GM12875 (cell line): ENCODE measurements at regions not wholly inside any gene's neighbourhood (a gene's known extent, or its start where the extent isn't known, plus 50 kb on each side); places are given as distances from the start of the nearest gene placed in this dataset.

Experiments
- H3K4me3 ChIP-seq: one replicate; pipeline ENCODE4 v1.5.1; 2011; ENCODE audit warnings: low read depth, low read length, control low read depth
- CTCF ChIP-seq: IDR thresholded peaks from 2 replicates; pipeline ENCODE4 v1.5.1; 2011; ENCODE audit warnings: low read depth, mild to moderate bottlenecking, control low read depth, inconsistent platforms, low read length, moderate library complexity, borderline replicate concordance; ENCODE audit not compliant: insufficient read depth

- H3K4me3 ChIP-seq: no peak overlapping the region
These were observed 79.1 kb upstream of the MPP7 start for GRCh38 chr10:28381903-28382347.

DNA sequence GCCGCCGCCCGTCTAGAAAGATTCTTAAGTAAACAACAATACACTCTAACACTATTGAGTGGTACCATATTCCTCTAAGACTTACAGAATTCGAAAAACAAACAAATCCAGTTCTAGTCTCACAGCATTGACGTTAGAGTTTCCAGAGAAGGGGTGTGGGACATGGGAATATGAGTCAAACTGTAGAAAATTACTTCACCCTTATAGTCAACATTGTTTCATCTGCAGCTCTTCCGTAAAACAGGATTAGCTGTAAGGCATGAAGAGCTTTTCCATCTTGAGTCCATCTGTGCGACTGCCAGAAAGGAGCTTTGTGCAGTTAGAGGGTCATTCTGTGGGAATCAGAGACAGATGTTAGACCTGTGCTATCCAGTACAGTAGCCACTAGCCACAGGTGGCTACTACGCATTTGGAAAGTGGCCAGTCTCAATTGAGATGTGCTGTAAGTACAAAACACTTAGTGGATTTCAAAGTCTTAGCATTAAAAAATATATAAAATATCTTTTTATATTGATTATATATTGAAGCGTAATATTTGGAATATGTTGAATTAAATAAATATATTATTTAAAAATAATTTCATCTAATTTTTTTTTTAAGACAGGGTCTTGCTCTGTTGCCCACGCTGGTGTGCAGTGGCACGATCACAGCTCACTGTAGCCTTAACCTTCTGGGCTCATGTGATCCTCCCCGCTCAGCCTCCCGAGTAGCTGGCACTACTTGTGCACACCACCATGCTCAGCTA, 79.8 kb upstream of the MPP7 start:
- no peak overlapping the region for H3K4me3 ChIP-seq
- no peak for TF ChIP-seq CTCF

More at GRCh38 chr10:28381903-28382347, 79.1 kb upstream of the MPP7 start:
- TF ChIP-seq CTCF: peak; percentile 77

- H3K4me3 ChIP-seq: no peak overlapping the region
- no peak for TF ChIP-seq CTCF
These were observed 81.7 kb upstream of the MPP7 start for GRCh38 chr10:28384557-28384956.

DNA sequence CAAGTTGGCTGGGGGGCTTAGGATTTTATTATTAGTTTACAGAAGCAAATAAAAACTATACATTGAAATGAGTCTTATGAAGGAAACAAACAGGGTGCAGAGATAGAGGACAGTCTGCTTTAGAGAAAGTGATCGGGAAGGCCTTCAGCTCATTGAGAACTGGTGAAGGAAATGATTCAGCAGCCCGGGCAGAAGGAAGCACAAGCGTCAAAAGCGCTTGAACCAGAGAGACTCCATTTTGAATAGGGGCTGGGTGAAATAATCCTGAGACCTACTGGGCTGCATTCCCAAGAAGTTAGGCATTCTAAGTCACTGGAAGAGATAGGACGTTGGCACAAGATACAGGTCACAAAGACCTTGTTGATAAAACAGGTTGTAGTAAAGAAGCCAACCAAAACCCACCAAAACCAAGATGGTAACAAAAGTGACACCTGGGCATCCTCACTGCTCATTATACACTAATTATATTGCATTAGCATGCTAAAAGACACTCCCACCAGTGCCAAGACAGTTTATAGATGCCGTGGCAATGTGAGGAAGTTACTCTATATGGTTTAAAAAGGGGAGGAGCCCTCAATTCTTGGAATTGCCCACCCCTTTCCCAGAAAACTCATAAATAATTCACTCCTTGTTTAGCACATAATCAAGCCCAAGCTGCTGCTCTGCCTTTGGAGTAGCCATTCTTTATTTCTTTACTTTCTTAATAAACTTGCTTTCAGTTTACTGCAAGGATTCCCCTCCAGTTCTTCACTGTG, 83.1 kb upstream of the MPP7 start:
- H3K4me3 ChIP-seq: no peak overlapping the region
- no peak for TF ChIP-seq CTCF

DNA sequence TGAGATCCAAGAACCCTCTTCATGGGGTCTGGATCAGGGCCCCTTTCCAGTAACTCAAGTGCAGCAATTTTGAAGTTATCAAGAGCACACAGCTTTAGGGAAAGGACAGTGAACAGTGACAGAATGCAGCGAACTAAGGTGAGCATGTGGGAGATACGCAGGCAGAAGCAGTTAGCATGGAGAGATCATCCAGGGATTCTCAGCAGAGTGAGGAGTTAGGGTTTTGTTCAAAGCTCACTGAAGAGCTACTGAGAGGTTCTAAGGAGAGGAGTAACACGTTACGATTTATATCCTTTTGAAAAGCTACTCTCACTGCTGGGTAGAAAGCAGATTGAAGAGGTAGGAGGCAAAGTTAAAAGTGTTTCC, 83.6 kb upstream of the MPP7 start:
- H3K4me3 ChIP-seq: no peak overlapping the region
- TF ChIP-seq CTCF: no peak

DNA sequence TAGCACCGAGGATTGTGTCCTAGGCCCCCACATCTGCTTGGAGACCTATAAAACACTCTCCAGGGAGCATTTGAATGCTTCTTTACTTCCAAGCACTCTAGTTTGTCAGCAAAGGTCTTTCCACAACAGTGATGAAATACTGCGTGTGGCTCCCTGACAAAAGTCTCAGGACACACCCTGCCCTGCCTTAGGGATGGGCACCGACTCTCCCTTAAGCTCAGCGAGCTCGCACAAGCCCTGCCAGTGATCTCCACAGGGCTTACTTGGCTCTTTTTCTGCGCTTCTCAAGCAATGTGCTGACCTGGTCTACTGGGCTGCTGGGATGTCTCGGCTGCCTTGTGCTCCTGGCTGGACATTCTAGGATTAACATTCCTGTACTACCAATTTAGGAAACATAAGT, 84.3 kb upstream of the MPP7 start:
- no peak overlapping the region for H3K4me3 ChIP-seq
- no peak for TF ChIP-seq CTCF

DNA sequence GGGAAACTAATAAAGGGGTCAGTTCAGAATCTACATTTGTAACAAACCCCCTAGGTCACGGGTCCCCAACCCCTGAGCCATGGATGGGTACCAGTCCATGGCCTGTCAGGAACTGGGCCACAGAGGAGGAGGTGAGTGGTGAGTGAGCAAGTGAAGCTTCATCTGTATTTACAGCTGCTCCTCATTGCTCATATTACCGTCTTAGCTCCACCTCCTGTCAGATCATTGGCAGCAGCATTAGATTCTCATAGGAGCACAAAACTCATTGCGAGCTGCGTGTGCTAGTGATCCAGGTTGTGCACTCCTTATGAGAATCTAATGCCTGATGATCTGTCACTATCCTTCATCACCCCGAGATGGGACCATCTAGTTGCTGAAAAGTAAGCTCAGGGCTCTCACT, 88.4 kb upstream of the MPP7 start:
- no peak for TF ChIP-seq CTCF
- no peak overlapping the region for H3K4me3 ChIP-seq
